Hepatocyte (in vitro differentiated cells): ENCODE measurements at regions not wholly inside any gene's neighbourhood (a gene's known extent, or its start where the extent isn't known, plus 50 kb on each side); places are given as distances from the start of the nearest gene placed in this dataset.

Experiments
- EZH2phosphoT487 ChIP-seq: fragments of 200-600 bp; sonication (generic); IDR thresholded peaks from one replicate; pipeline ENCODE4 v1.6.1; 2018; ENCODE audit warnings: antibody characterized with exemption, mild to moderate bottlenecking, low read depth, moderate library complexity; ENCODE audit not compliant: unreplicated experiment, severe bottlenecking
- TF ChIP-seq, protein P1 (sequence below): fragments of 200-600 bp; sonication (generic); IDR thresholded peaks from 2 replicates; pipeline ENCODE4 v1.5.1; 2016; ENCODE audit warnings: antibody characterized with exemption, mild to moderate bottlenecking; ENCODE audit not compliant: poor library complexity

DNA sequence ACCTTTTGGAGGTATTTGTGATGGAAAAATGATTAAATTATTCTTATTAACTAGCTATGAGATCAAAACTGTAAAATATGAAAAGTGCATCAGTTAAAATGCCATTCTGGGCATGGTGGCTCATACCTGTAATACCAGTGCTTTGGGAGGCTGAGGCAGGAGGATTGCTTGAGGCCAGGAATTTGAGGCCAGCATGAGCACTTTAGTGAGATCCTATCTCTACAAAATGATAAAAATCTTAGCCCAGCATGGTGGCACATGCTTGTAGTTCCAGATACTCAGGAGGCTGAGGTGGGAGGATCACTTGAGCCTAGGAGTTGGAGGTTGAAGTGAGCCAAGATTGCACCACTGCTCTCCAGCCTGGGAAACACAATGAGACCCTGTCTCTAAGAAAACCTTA is 252.5 kb upstream of the SEMA6A start:
- no peak for TF ChIP-seq EZH2phosphoT487
- TF ChIP-seq, protein P1, sequence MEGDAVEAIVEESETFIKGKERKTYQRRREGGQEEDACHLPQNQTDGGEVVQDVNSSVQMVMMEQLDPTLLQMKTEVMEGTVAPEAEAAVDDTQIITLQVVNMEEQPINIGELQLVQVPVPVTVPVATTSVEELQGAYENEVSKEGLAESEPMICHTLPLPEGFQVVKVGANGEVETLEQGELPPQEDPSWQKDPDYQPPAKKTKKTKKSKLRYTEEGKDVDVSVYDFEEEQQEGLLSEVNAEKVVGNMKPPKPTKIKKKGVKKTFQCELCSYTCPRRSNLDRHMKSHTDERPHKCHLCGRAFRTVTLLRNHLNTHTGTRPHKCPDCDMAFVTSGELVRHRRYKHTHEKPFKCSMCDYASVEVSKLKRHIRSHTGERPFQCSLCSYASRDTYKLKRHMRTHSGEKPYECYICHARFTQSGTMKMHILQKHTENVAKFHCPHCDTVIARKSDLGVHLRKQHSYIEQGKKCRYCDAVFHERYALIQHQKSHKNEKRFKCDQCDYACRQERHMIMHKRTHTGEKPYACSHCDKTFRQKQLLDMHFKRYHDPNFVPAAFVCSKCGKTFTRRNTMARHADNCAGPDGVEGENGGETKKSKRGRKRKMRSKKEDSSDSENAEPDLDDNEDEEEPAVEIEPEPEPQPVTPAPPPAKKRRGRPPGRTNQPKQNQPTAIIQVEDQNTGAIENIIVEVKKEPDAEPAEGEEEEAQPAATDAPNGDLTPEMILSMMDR, result no peak
